ENCODE measurements at regions not wholly inside any gene's neighbourhood (a gene's known extent, or its start where the extent isn't known, plus 50 kb on each side); places are given as distances from the start of the nearest gene placed in this dataset.

DNA sequence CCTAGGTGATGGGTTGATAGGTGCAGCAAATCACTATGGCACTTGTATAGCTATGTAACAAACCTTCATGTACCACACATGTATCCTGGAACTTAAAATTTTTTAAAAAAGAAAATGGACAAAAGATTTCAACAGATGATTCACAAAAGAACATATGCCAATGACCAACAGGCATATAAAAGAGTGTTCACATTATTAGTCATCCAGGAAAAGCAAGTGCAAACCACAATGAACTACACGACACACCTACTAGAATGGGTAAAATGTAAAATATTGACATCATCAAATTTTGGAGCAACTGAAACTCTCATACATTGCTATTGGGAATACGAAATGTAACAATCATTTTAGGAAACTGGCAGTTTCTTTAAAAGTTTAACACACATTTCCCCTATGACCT is 109.9 kb downstream of the YIPF5 start:
- TF ChIP-seq CTCF (IDR thresholded peaks at IDR 0.05; ENCODE audit: control extremely low read depth, extremely low read depth, low read depth, missing control alignments): no peak
- ChIA-PET CTCF (no interaction called here), POLR2A (no interaction called here)
- no peak for DNase-seq (ENCODE audit: extremely low spot score)

DNA sequence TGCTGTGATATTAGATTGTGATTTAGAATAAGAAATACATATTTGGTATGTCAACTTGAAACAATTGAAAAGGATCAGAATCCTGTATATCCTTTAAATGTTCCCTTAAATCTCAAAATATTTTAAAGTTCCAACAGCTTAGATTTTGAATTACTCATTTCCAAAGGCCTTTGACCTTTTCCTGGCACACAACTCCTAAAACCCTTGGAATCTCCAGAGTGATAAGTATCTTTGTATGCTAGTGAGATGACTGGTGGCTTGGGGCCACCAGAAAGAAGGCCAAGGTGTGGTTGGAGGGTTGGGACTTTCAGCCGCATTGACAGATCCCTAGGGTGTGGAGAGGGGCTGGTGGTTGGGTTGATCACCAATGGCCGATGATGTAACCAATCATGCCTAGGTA is 104.7 kb downstream of the YIPF5 start:
- no peak for TF ChIP-seq CTCF (IDR thresholded peaks at IDR 0.05; ENCODE audit: control extremely low read depth, extremely low read depth, low read depth, missing control alignments)
- ChIA-PET CTCF (no interaction called here), POLR2A (no interaction called here)
- DNase-seq (ENCODE audit: extremely low spot score): no peak

DNA sequence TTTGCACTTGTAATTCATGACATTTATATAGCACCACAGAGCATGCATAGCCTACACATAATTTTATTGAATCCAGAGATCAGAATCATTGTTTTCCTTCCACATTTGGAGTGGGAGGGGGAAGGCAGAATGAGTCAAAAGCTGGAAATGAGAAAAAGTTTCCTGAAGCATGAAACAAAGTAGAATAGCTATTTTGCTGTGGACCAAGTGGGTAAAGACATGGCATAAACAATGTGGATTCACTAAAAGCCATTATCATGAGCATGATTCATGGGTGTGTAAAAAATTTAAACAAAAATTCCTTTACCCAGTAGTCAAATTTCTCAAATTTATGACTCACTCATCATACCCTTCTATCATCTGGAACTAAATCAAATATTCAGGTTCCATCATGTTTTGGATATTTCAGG is 97.9 kb downstream of the YIPF5 start:
- no peak for TF ChIP-seq CTCF (IDR thresholded peaks at IDR 0.05; ENCODE audit: control extremely low read depth, extremely low read depth, low read depth, missing control alignments)
- CTCF ChIA-PET: no interaction called here
- no peak for DNase-seq (ENCODE audit: extremely low spot score)
- POLR2A ChIA-PET: no interaction called here

DNA sequence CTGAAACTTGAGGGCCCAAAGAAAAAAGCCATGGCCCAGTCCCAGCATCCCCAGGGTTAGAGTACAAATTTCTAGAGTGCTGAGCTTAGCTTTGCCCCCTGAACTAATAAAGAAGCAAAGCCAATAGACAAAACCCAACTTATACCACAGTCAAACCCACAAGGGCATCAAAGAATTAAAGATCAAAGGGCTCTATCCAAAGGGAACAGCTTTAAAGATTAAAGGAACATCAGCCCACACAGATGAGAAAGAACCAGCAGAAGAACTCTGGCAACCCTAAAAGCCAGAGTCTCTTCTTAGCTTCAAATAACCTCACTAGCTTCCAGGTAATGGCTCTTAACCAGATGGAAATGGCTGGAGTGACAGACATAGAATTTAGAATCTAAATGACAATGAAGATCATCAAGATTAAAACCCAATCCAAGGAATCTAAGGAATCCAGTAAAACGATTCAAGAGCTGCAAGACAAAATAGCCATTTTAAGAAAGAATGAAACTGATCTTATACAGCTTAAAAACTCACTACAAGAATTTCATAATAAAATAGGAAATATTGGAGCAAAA is 93.9 kb downstream of the YIPF5 start:
- ChIA-PET POLR2A (no interaction called here), CTCF (interaction anchor here (0.7 to 1.2 kb wide), 2 partner anchors 12 to 25 kb away, joined by 3 read pairs; no protein-coding TSS in a partner anchor)

GRCh38 chr5:144083185-144083584 is 87.3 kb downstream of the YIPF5 start:
- POLR2A ChIA-PET: no interaction called here
- no peak for TF ChIP-seq CTCF (IDR thresholded peaks at IDR 0.05; ENCODE audit: control extremely low read depth, extremely low read depth, low read depth, missing control alignments)
- no peak for DNase-seq (ENCODE audit: extremely low spot score)
- CTCF ChIA-PET: no interaction called here

More for the DNA sequence above, 93.9 kb downstream of the YIPF5 start:
- no peak for DNase-seq (ENCODE audit: extremely low spot score)
- TF ChIP-seq CTCF (IDR thresholded peaks at IDR 0.05; ENCODE audit: control extremely low read depth, extremely low read depth, low read depth, missing control alignments): no peak

DNA sequence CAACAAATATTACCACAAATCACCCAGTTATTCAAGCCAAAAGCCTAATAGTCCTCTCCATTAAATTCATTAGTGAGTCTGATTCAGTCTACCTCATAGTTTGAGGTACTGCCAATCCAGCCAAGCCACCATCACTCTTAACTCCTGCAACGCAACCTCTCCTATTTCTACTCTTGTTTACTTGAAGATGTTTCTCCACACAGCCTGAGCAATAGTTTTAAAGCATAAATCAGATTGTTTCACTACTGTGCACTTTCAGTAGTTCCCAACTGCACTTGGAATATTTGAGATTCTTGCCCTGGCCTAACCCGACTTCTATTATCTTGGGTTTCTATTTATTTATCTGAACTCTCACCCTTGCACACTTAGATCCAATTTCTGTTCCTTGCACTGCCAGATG is 85.5 kb downstream of the YIPF5 start:
- TF ChIP-seq CTCF (IDR thresholded peaks at IDR 0.05; ENCODE audit: control extremely low read depth, extremely low read depth, low read depth, missing control alignments): no peak
- POLR2A ChIA-PET: no interaction called here
- no peak for DNase-seq (ENCODE audit: extremely low spot score)
- CTCF ChIA-PET: no interaction called here

- ChIA-PET POLR2A (no interaction called here), CTCF (no interaction called here)
- DNase-seq (ENCODE audit: extremely low spot score): no peak
- TF ChIP-seq CTCF (IDR thresholded peaks at IDR 0.05; ENCODE audit: control extremely low read depth, extremely low read depth, low read depth, missing control alignments): no peak
These were observed 85.1 kb downstream of the YIPF5 start for GRCh38 chr5:144085381-144085780.

Data from GM10248 (cell line).